ENCODE measurements at regions not wholly inside any gene's neighbourhood (a gene's known extent, or its start where the extent isn't known, plus 50 kb on each side); places are given as distances from the start of the nearest gene placed in this dataset.

DNA sequence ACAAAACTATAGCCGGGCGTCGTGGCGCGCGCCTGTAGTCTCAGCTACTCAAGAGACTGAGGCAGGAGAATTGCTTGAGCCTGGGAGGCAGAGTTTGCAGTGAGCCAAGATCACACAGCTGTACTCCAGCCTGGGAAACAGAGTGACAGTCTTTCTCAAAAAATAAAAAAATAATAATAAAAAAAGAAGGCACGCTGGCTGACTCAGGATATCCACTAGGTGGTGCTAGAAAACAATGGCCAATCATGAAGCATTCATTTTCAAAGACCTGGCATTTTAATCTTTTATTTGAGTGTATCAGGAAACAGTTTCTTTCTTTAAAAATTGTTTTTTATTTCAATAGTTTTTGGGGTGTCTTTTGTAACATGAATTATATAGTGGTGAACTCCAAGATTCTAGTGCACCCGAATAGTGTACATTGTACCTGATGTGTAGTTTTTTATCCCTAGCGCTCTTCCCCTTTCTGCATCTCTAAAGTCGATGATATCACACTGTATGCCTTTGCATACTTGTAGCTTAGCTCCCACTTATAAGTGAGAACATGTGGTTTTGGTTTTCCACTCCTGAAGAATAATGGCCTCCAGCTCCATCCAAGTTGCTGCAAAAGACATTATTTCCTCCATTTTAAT lies 88.6 kb downstream of the LYZL1 start:
- TF ChIP-seq, protein P1, sequence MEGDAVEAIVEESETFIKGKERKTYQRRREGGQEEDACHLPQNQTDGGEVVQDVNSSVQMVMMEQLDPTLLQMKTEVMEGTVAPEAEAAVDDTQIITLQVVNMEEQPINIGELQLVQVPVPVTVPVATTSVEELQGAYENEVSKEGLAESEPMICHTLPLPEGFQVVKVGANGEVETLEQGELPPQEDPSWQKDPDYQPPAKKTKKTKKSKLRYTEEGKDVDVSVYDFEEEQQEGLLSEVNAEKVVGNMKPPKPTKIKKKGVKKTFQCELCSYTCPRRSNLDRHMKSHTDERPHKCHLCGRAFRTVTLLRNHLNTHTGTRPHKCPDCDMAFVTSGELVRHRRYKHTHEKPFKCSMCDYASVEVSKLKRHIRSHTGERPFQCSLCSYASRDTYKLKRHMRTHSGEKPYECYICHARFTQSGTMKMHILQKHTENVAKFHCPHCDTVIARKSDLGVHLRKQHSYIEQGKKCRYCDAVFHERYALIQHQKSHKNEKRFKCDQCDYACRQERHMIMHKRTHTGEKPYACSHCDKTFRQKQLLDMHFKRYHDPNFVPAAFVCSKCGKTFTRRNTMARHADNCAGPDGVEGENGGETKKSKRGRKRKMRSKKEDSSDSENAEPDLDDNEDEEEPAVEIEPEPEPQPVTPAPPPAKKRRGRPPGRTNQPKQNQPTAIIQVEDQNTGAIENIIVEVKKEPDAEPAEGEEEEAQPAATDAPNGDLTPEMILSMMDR (IDR thresholded peaks at IDR 0.05): peak; percentile 33 to 71 (median 56)
- no peak for TF ChIP-seq POLR2A (IDR thresholded peaks at IDR 0.05)

Measured in uterus (tissue), 2 donors.